ENCODE measurements at regions not wholly inside any gene's neighbourhood (a gene's known extent, or its start where the extent isn't known, plus 50 kb on each side); places are given as distances from the start of the nearest gene placed in this dataset.

GRCh38 chr3:87135412-87135811 is 91.7 kb upstream of the CHMP2B start:
- no peak overlapping the region for H2BK15ac ChIP-seq (ENCODE audit: low read depth, low read length)
- no peak overlapping the region for H3K14ac ChIP-seq (replicated peaks; ENCODE audit: low read depth, low read length)
- dilution Hi-C loops (cut with HindIII; ENCODE audit: low sequenced_read_pairs, unreplicated experiment) (no loop called here), in situ Hi-C loops (cut with MboI; ENCODE audit: low sequenced_read_pairs) (no loop called here), intact Hi-C loops (cut with micrococcal nuclease) (no loop called here)
- H4K20me1 ChIP-seq (ENCODE audit: insufficient read depth, low read length), result no peaks in the 10 kb centered on the region
- no peaks in the 10 kb centered on the region for H3K9me1 ChIP-seq (ENCODE audit: insufficient read depth, low read length)
- H3K4me2 ChIP-seq (ENCODE audit: low read depth, low read length), result no peak overlapping the region
- no peak overlapping the region for H3K27ac ChIP-seq (ENCODE audit: insufficient read depth, low read length)
- H4K8ac ChIP-seq (ENCODE audit: low read depth in 2 of 2, low read length in 2 of 2), result no peak overlapping the region
- no TSS peak for BruUV-seq (replicated peaks)
- no peak overlapping the region for H4K91ac ChIP-seq (ENCODE audit: insufficient read depth, low read depth, low read length)
- H3K36me3 ChIP-seq (ENCODE audit: control insufficient read depth, insufficient read depth, low read length), result no peaks in the 10 kb centered on the region
- H2BK120ac ChIP-seq (ENCODE audit: low read depth, low read length), result no peak overlapping the region
- H3K27me3 ChIP-seq (ENCODE audit: control insufficient read depth, insufficient read depth, low read length), result peaks cover 2% of the 10 kb centered on the region; the same call in 1 of the 2 replicates
- H3K4me3 ChIP-seq (ENCODE audit: insufficient read depth, low read depth, low read length), result no peak overlapping the region
- H3K4ac ChIP-seq (ENCODE audit: low read depth, low read length), result no peak overlapping the region
- no peak for TF ChIP-seq RAD21 (IDR thresholded peaks at IDR 0.05; ENCODE audit: low read length)
- H2AK5ac ChIP-seq (ENCODE audit: low read depth, low read length), result no peak overlapping the region
- no peak overlapping the region for H4K5ac ChIP-seq (ENCODE audit: low read depth, low read length)
- no peaks in the 10 kb centered on the region for H3K4me1 ChIP-seq (ENCODE audit: control insufficient read depth, insufficient read depth, low read length)
- H3K18ac ChIP-seq (ENCODE audit: low read depth, low read length), result no peak overlapping the region
- ChIA-PET POLR2A (ENCODE audit: unreplicated experiment) (no interaction called here), CTCF (no interaction called here)
- H3K9ac ChIP-seq (ENCODE audit: low read depth, low read length), result no peak overlapping the region
- H3K56ac ChIP-seq (ENCODE audit: extremely low read depth, insufficient read depth, low read length), result no peak overlapping the region
- WGBS, 2 experiments (ENCODE audit: extremely low coverage in 2 of 2, insufficient read length in 1 of 2), result 60% methylated on average over 1 of the region's 3 CpGs; no CpG with 5 or more reads in 1 of the 2 experiments
- no peak for ATAC-seq (ENCODE audit: low read depth)
- H2BK20ac ChIP-seq (ENCODE audit: low read depth, low read length), result no peak overlapping the region
- DNase-seq, result no peak
- H2AK9ac ChIP-seq (replicated peaks; ENCODE audit: low read depth, low read length, poor library complexity), result no peak overlapping the region
- no peaks in the 10 kb centered on the region for H3K79me1 ChIP-seq (ENCODE audit: low read depth in 1 of 2, low read length in 2 of 2)
- no peak overlapping the region for H2BK5ac ChIP-seq (ENCODE audit: low read depth, low read length, poor library complexity, severe bottlenecking)
- H3K23ac ChIP-seq (ENCODE audit: low read depth, low read length), result no peak overlapping the region
- H2AFZ ChIP-seq (replicated peaks; ENCODE audit: low read length, poor library complexity), result no peak overlapping the region
- H3K9me3 ChIP-seq (ENCODE audit: control insufficient read depth, insufficient read depth, low read length), result no peaks in the 10 kb centered on the region; the same call in 1 of the 2 replicates
